ENCODE measurements at regions not wholly inside any gene's neighbourhood (a gene's known extent, or its start where the extent isn't known, plus 50 kb on each side); places are given as distances from the start of the nearest gene placed in this dataset.
"Not testable (repeated sequence)": the region's sequence is repeated elsewhere in the genome, so short reads cannot be mapped to it uniquely, and the experiment has no call there.

DNA sequence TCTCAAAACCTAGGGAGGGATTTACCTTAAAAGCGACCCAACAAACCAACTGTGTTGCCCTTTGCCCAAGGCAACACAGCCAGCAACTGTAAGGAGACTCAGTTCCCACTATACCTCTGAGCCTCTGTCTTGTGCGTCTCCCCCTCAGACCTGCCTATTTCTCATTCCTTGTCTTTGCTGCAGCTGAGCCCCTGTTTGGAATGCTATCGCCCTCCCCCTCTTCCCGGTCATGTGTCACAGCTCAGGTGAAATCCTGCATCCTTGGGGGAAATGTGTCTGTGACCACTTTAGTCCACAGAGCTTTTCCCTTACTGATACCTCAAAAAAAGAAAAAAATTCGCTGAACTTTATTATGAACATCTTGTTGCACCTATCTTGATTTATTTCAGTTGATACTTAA lies 52.0 kb upstream of the LRIG1 start:
- intact Hi-C loops (cut with DNase I), result no loop called here
- ATAC-seq, result no peak
- no peak for DNase-seq (ENCODE audit: missing footprints)

- DNase-seq (ENCODE audit: missing footprints) (no peak), ATAC-seq (no peak)
- intact Hi-C loops (cut with DNase I), result no loop called here
Observed at GRCh38 chr3:66553441-66554113, 52.8 kb upstream of the LRIG1 start.

- no peak for DNase-seq (ENCODE audit: missing footprints)
- intact Hi-C loops (cut with DNase I), result no loop called here
- no peak for ATAC-seq
Observed at GRCh38 chr3:66554178-66554577, 53.4 kb upstream of the LRIG1 start.

DNA sequence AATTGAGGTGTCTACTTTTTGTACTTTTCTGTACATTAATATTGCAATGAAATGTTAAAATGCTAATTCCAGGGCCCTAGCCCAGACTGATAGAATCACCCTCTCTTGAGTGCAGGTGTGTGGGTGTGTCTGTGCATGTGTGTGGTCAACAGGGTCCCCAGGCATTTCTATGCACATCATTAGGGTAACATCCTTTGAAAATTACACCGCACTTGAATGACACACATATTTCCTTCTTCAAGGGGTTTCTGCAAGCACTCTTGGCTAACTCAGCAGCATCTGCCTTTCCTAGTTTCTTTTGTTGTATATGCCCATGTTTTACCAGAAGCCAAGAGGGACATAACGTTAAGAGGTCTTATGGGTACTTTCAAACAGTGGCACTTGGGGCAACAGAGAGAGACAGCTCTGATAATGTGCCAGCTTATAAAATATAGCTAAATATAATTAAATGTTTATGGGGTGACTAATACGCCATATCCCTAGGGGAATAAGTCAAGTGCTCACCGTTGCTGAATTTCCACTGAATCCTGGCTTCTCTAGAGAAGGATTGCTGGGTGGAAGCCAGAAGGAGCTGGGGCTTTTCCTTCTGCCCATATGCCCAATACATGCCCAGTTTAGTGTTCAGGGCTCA lies 54.5 kb upstream of the LRIG1 start:
- ATAC-seq (no peak), DNase-seq (ENCODE audit: missing footprints) (no peak)
- intact Hi-C loops (cut with DNase I), result no loop called here

DNA sequence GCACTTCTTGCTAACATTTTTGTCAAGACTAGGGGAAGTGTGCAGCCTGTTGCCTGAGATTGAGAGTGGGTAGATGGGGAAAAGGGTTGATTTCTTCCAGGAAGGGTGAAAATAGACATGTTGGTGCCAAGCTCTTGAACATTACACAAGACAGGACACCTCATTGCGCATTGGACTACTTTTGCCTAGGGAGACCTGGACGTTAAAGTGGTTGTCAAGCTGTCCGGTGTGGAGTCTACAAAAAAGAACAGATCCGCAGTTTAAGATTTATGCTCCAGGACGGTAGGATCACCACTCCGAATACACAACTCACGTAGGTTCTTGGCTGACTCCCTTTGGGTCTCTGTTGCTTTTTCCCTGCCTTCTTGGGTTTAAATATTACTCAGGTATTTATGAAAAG lies 56.3 kb upstream of the LRIG1 start:
- ATAC-seq (no peak), DNase-seq (ENCODE audit: missing footprints) (no peak)
- intact Hi-C loops (cut with DNase I), result no loop called here

GRCh38 chr3:66559924-66560323 lies 59.1 kb upstream of the LRIG1 start:
- ATAC-seq; intact Hi-C loops (cut with DNase I); DNase-seq (ENCODE audit: missing footprints): not testable (repeated sequence)

GRCh38 chr3:66561367-66561766 lies 60.5 kb upstream of the LRIG1 start:
- DNase-seq (ENCODE audit: missing footprints), result no peak
- intact Hi-C loops (cut with DNase I), result no loop called here
- ATAC-seq, result no peak

GRCh38 chr3:66565301-66565700 lies 64.5 kb upstream of the LRIG1 start:
- DNase-seq (ENCODE audit: missing footprints) (no peak), ATAC-seq (no peak)
- intact Hi-C loops (cut with DNase I), result no loop called here

DNA sequence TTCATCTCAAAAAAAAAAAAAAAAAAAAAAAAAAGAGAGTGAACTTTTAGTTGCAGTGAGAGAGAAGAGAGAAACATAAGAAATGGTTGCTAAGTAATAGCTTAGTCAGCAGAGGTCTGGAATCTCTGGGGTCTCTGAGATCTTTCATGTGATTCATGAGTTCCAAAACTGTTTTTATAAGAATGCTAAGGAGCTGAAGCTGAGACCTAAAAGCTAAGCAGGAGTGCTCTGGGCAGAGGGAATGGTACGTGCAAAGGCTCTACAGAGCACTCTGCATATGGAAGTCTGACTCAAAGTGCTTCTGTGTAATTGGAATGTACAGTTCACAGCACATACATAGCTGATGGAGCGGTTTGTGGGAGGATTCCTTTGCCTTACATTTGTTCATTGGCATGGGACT lies 66.3 kb upstream of the LRIG1 start:
- ATAC-seq, result no peak

DNA sequence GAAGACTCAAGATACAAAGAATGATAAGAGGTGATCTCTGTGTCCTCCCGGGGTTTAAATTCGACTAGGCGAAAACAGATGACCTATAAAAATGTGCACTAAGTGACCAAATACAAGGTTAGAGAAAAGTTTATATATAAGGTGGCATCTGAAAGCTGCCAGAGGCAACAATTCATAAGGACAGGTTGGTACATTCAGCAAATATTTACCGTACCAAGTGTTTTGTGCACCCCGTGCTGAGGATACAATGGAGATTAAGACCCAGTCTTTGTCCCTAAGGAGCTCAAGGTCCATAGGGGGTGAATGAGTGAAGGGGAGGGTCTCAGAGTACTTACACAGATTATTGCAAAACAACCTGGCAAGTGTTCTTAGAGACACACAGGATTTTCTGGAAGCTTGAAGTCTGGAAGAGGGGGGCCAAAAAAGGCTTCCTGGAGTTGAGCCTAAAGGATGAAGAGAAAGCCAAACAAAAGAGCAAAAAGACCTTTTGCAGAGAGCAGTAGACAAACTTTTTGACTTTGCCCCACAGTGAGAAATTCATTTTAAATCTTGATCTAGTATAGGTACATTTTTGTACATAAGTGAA lies 71.4 kb upstream of the LRIG1 start:
- intact Hi-C loops (cut with DNase I), result no loop called here
- no peak for ATAC-seq

More for the DNA sequence above, 66.3 kb upstream of the LRIG1 start:
- DNase-seq (ENCODE audit: missing footprints), result no peak
- intact Hi-C loops (cut with DNase I), result no loop called here

DNA sequence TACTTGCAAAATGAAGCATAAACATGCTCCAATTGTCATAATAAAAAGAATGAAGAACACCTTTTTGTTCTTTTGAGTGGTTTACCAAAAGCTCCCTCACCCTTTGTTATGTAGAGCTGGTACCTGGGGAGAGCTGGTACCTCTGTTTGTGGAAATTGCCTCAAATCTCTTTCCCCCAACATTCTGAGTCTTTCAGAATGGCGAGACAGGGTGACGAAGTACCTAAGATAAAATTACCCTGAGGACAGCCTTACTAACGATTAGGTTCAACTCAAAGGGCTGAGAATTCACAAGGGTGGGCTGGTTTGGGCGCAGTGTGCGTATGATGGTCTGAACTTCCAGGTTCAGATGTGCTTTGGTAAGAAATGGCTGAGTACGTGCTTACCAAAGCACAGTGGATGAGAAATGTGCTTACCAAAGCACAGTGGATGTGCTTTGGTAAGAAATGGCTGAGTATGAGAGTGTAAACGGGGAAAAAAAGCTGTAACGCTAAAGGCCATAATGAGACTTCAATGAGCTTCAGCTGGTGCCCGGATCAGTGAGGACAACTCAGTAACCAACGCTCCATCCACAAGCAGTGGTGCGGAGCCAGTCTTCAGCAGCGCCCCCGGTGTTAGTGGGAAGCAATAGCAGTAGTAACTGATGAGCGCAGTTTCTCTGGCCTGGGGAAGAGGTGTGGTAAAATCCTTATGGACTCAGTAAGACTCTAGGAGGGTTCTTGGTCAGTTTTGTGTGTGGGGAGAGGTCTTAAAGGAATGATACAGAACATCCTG lies 72.3 kb upstream of the LRIG1 start:
- no peak for DNase-seq (ENCODE audit: missing footprints)
- ATAC-seq, result no peak
- intact Hi-C loops (cut with DNase I), result no loop called here

More for the DNA sequence above, 71.4 kb upstream of the LRIG1 start:
- no peak for DNase-seq (ENCODE audit: missing footprints)

DNA sequence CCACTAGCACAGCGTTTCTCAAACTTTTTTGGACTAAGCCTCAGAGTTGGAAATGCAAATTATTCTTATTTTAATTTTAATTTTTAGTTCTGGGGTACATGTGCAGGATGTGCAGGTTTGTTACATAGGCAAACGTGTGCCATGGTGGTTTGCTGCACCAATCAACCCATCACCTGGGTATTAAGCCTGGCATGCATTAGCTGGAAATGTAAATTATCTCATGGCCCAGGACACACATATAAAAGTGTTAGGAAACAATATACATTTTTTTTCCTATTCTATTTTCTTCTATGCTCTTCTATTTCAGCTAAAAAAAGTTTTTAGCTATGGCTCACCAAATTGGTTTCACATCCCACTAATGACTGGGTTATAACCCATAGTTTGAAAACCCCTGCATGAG lies 73.3 kb upstream of the LRIG1 start:
- DNase-seq (ENCODE audit: missing footprints), result no peak
- intact Hi-C loops (cut with DNase I), result no loop called here
- ATAC-seq, result no peak

DNA sequence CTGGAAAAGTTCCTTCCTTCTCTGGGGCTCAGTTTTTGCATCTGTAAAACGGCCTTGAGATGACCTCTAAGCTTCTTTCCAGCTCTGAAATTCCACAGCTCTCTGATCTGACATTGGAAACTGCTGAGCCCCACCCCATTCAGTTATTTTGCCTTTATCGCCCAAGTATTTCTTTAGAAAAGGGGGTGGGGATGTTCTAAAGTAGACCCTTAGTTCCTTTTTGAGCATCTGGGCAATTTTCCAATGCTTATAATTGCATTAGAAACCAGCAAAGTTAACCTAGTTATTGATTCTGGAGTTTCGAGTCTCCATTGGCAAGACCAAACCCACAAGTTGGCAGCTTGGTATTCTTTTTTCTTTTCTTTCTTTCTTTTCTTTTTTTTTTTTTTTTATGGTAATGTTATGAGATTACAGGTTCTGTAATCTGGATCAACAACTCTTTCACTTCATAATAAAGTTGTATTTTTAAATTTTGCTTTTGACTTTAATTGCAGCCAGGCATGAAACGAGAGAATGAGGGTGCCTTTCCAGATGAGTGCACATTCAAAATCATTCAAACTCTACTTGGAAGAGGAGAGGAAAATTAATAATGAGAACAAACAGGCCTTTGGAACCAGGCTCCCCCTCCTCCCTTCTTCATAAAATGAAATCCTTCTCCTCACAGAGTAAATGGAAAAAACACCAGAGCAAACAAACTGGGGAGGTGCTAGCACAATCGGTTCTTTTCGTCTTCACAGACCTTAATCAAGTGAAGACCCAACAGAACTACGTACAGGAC lies 76.8 kb upstream of the LRIG1 start:
- ATAC-seq, result no peak
- no peak for DNase-seq (ENCODE audit: missing footprints)
- intact Hi-C loops (cut with DNase I), result no loop called here

- ATAC-seq (no peak), DNase-seq (ENCODE audit: missing footprints) (no peak)
- intact Hi-C loops (cut with DNase I), result no loop called here
Observed at GRCh38 chr3:66581256-66581655, 80.4 kb upstream of the LRIG1 start.

GRCh38 chr3:66582721-66583423 lies 82.0 kb upstream of the LRIG1 start:
- intact Hi-C loops (cut with DNase I), result no loop called here
- no peak for ATAC-seq
- no peak for DNase-seq (ENCODE audit: missing footprints)

DNA sequence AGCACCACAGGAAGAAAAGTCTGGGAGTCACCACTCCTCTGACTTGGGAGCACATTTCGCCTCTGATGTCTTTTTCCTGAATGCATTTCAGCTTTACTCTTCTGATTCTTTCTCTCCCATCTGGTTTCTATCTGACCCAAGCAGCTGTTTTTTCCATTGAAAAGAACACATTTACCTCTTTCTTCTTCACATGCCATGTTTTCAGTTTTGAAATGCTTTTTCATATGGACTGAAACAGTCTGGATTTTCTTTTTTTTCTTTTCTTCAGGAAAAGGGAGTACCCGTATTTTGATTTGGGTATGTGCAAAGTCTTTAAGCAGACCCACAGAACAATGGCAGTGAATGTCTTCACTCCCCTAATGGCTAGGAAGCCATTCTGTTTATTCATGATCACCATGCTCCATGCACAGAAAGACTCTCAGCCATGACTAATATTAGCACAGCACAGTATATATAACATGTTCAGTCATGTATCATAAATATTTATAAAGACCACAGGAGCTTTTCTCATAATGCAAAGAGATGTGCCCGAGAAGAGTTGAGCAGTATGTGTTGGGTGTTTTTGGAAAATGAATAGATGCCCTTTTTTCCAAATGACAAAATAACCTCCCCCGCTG lies 82.7 kb upstream of the LRIG1 start:
- intact Hi-C loops (cut with DNase I), result no loop called here
- no peak for DNase-seq (ENCODE audit: missing footprints)
- ATAC-seq, result no peak

- no peak for DNase-seq (ENCODE audit: missing footprints)
- ATAC-seq, result no peak
- intact Hi-C loops (cut with DNase I), result no loop called here
Observed at GRCh38 chr3:66585520-66586095, 84.8 kb upstream of the LRIG1 start.

- intact Hi-C loops (cut with DNase I), result no loop called here
- no peak for ATAC-seq
Observed at GRCh38 chr3:66586853-66587252, 86.0 kb upstream of the LRIG1 start.

More at GRCh38 chr3:66586853-66587252, 86.0 kb upstream of the LRIG1 start:
- DNase-seq (ENCODE audit: missing footprints), result no peak

All from Right ventricle myocardium inferior (tissue), 1 donor.